Upper lobe of left lung (tissue), 4 donors: ENCODE measurements at regions not wholly inside any gene's neighbourhood (a gene's known extent, or its start where the extent isn't known, plus 50 kb on each side); places are given as distances from the start of the nearest gene placed in this dataset.

Experiments used
- CTCF ChIP-seq, 6 experiments: fragments of 450-650 bp in 4 of 6; fragments of 200-600 bp in 2 of 6; sonication (generic) in 2 of 6; IDR thresholded peaks; one replicate each; pipeline ENCODE4 v1.5.1; 2016 to 2019; ENCODE audit warnings: antibody characterized with exemption in 6 of 6
- EP300 ChIP-seq, 4 donors: sonication (generic); formaldehyde crosslinking; IDR thresholded peaks; one replicate each; pipeline ENCODE4 v1.5.1; 2017; ENCODE audit warnings: antibody characterized with exemption in 4 of 4, control low read depth in 2 of 4
- POLR2A ChIP-seq, 4 donors: fragments of 450-650 bp; IDR thresholded peaks; one replicate each; pipeline ENCODE4 v1.5.1; 2016 to 2017; ENCODE audit warnings: antibody characterized with exemption in 4 of 4, mild to moderate bottlenecking in 2 of 4
- POLR2AphosphoS5 ChIP-seq, 2 donors: sonication (generic); formaldehyde crosslinking; IDR thresholded peaks; one replicate each; pipeline ENCODE4 v1.5.1; 2017; ENCODE audit warnings: antibody characterized with exemption in 2 of 2

GRCh38 chr6:100096341-100096740, 102.3 kb upstream of the MCHR2 start:
- TF ChIP-seq CTCF (IDR thresholded peaks at IDR 0.05) (no peak), POLR2A (IDR thresholded peaks at IDR 0.05) (no peak), POLR2AphosphoS5 (IDR thresholded peaks at IDR 0.05) (no peak), EP300 (IDR thresholded peaks at IDR 0.05) (no peak)
